Stromal cell of bone marrow (primary cell): ENCODE measurements at regions not wholly inside any gene's neighbourhood (a gene's known extent, or its start where the extent isn't known, plus 50 kb on each side); places are given as distances from the start of the nearest gene placed in this dataset.
"Not testable (repeated sequence)": the region's sequence is repeated elsewhere in the genome, so short reads cannot be mapped to it uniquely, and the experiment has no call there.

Source experiments
- DNase-seq: peaks from one replicate; pipeline ENCODE4 v3.0.0-alpha.2; 2012; ENCODE audit warnings: low read depth

DNA sequence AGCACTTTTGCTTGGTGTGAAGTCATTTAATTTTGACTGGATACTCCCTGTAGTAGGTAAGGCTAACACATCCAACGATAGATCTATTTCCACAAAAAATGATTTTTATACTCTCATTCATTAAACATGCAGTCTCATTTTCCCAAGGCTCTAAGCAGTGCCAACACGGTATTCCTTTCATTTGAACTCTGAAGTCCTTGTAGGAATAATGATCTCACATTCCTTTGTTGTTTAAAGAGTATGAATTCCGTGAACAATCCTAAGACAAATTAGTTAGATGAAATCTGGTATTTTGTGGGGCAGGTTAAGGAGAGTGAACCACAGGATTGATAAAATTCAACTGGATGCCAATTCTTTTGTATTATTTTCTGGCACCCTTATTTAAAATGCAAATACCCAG, 66.6 kb downstream of the LACC1 start:
- DNase-seq, result no peak

DNA sequence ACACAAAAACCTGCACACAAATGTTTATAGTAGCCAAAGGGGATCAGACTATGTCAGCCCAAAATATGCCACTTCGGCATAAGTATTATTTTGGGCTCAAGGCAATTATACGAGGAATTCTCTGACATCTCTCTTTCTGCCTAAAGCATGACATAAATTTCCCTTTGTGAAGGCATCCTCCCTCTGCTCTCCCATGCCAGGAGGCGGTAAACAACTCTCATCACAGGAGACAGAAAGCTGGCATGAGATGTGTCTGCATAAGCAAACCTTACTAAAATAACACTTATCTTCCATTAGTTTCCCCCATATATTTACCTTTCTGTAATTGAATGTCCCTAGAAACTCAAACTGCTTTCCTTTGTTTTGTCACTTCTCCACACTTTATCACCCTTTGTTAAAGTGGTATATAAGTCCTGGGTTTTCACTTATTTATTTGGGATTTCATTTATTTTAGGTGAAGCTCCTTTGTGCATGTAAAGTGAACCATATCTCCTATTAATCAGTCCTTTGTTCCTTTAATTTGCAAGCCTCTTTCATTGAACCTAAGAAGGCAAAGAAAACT, 68.3 kb downstream of the LACC1 start:
- DNase-seq, result no peak

DNA sequence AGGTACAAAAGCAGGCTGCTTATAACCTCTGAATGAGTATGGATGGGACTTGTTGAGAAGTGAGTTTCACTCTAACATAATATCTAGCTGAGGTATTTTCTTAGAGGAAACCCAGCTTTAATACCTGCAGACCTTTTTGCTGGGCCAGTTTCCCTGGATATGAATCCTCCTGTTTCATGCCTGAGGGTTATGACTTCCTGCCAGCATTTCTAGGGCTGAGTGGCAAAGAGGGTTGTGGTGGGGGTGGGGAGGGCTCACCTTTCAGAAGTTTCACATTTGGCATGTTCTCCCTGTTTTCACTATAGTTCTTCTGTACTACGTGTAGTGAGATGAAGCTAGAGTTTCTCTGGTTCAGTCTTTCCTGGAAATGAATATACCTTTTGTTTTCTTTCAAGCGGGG, 73.7 kb downstream of the LACC1 start:
- no peak for DNase-seq

DNA sequence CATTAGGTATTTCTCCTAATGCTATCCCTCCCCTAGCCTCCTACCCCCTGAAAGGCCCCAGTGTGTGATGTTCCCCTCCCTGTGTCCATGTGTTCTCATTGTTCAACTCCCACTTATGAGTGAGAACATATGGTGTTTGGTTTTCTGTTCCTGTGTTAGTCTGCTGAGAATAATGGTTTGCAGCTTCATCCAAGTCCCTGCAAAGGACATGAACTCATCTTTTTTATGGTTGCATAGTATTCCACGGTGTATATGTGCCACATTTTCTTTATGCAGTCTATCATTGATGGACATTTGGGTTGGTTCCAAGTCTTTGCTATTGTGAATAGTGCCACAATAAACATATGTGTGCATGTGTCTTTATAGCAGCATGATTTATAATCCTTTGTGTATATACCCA, 77.3 kb downstream of the LACC1 start:
- DNase-seq, result not testable (repeated sequence)

DNA sequence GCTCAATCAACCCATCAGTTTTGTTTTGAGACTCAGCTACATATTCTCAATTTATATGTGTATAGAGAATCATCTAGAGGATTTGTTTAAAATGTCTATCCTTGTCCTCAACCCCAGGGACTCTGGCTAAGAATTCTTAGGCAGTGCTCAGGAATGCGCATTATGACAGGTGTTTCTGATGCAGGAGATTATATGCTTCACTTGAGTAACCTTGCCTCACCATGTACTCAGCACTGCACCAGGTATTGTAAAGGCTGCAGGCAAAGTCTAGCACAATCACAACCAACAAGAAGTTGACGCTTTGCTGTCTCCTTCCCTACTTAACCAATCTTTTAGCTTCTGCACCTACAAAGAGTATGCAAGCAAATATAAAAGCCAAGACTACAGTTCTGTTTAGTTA, 79.6 kb downstream of the LACC1 start:
- no peak for DNase-seq

DNA sequence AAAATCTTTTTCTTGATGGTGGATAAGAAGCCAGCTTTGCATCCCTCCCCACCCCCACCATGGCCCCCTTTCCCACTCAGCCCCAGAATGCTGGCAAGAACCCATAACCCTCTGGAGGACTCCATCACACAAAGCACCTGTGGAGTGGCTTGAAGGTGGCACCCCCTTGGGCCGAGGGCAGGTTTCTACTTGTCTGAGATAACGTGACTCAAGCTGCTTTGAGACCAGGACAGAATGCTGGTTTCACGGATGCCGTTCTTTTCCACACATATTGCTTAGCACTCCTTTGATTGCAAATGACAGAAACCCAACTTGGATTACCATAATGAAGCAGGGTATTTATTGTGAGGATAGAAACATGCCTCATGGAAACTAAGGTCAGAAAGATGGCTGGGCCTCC, 82.2 kb downstream of the LACC1 start:
- DNase-seq, result no peak

DNA sequence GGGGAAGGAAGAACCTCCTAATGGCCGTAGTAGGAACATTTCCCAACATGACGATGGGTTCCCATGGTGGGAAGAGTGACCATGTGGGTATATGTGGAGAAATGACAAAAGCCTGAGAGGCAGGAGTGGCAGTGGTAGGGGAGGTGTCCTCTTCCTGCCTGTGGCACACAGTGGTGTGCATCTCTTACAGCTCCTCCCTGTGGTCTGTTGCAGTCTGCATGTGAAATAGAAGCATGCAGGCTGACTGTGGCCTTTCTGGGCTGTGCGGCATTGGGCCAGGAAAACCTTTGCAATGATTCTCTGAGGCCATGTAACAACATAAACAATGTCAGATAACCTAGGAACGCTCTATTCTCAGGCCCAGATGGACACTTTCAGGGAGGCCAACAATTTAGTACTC, 84.0 kb downstream of the LACC1 start:
- DNase-seq, result no peak

DNA sequence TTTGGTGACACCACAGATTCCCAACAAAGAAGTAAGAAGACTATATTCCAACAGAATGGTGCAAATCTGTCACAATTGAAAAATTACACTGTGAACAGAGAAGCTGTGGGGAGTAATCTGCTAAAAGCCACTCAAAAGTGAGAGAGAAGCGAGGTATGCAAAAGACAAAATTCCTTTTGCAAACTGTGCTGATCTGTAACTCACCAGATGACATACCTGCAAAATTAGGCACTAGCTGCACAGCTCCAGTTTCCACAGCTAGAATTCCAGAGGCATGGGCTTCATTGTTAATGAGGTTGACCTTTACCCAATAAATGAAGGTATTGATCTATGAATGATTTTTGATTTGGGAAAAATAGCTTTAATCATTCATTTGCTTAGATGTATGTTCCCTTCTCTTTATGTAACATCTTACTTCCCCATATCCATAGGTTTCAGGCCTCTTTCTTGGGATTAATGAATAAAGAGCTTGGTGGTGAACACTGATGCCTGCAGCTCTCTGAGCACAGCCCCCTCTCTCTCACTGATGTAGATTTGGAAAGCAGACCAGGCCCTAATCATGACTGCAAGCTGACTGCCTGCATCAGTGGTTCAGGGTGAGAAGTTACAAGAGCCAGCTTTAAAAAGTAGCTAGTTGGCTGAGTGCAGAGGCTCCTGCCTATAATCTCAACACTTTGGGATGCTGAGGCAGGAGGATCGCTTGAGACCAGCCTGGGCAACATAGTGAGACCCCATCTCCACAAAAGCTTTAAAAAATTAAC, 85.2 kb downstream of the LACC1 start:
- no peak for DNase-seq

DNA sequence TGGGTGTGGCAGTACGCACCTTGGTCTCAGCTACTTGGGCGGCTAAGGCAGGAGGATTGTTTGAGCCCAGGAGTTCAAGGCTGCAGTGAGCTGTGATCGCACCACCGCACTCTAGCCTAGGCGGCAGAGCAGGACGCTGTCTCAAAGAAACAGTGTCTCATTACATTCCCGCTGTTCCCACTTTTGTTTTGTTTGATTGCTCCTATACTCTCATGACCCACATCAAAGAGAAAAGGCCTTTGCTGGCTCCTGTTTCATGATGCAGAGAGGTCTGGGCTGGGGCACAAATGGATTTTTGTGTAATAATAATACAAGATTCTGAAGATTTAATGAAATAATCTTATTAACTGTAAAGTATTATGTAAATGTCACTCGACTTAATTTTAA, 85.7 kb downstream of the LACC1 start:
- DNase-seq, result no peak

DNA sequence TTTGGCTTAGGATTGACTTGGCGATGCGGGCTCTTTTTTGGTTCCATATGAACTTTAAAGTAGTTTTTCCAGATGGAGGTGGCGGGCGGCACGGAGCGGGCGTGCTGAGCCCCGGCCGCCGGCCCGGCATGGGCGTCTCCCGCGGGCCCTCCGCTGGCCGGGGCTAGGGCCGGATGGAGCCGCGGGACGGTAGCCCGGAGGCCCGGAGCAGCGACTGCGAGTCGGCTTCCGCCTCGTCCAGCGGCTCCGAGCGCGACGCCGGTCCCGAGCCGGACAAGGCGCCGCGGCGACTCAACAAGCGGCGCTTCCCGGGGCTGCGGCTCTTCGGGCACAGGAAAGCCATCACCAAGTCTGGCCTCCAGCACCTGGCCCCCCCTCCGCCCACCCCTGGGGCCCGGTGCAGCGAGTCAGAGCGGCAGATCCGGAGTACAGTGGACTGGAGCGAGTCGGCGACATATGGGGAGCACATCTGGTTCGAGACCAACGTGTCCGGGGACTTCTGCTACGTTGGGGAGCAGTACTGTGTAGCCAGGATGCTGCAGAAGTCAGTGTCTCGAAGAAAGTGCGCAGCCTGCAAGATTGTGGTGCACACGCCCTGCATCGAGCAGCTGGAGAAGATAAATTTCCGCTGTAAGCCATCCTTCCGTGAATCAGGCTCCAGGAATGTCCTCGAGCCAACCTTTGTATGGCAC, 88.7 kb downstream of the LACC1 start:
- DNase-seq, result not testable (repeated sequence)

DNA sequence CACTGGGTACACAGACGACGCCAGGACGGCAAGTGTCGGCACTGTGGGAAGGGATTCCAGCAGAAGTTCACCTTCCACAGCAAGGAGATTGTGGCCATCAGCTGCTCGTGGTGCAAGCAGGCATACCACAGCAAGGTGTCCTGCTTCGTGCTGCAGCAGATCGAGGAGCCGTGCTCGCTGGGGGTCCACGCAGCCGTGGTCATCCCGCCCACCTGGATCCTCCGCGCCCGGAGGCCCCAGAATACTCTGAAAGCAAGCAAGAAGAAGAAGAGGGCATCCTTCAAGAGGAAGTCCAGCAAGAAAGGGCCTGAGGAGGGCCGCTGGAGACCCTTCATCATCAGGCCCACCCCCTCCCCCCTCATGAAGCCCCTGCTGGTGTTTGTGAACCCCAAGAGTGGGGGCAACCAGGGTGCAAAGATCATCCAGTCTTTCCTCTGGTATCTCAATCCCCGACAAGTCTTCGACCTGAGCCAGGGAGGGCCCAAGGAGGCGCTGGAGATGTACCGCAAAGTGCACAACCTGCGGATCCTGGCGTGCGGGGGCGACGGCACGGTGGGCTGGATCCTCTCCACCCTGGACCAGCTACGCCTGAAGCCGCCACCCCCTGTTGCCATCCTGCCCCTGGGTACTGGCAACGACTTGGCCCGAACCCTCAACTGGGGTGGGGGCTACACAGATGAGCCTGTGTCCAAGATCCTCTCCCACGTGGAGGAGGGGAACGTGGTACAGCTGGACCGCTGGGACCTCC, 89.4 kb downstream of the LACC1 start:
- DNase-seq, result not testable (repeated sequence)

DNA sequence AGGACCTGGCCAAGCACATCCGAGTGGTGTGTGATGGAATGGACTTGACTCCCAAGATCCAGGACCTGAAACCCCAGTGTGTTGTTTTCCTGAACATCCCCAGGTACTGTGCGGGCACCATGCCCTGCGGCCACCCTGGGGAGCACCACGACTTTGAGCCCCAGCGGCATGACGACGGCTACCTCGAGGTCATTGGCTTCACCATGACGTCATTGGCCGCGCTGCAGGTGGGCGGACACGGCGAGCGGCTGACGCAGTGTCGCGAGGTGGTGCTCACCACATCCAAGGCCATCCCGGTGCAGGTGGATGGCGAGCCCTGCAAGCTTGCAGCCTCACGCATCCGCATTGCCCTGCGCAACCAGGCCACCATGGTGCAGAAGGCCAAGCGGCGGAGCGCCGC, 90.2 kb downstream of the LACC1 start:
- DNase-seq, result not testable (repeated sequence)

DNA sequence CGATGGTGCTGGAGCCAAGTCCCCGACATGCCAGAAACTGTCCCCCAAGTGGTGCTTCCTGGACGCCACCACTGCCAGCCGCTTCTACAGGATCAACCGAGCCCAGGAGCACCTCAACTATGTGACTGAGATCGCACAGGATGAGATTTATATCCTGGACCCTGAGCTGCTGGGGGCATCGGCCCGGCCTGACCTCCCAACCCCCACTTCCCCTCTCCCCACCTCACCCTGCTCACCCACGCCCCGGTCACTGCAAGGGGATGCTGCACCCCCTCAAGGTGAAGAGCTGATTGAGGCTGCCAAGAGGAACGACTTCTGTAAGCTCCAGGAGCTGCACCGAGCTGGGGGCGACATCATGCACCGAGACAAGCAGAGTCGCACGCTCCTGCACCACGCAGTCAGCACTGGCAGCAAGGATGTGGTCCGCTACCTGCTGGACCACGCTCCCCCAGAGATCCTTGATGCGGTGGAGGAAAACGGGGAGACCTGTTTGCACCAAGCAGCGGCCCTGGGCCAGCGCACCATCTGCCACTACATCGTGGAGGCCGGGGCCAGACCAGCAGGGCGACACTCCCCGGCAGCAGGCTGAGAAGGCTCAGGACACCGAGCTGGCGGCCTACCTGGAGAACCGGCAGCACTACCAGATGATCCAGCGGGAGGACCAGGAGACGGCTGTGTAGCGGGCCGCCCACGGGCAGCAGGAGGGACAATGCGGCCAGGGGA, 91.0 kb downstream of the LACC1 start:
- not testable (repeated sequence) for DNase-seq

DNA sequence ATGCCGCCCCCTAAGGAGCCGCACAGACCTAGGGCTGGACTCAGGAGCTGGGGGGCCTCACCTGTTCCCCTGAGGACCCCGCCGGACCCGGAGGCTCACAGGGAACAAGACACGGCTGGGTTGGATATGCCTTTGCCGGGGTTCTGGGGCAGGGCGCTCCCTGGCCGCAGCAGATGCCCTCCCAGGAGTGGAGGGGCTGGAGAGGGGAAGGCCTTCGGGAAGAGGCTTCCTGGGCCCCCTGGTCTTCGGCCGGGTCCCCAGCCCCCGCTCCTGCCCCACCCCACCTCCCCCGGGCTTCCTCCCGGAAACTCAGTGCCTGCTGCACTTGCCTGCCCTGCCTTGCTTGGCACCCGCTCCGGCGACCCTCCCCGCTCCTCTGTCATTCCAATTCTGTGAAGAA, 91.6 kb downstream of the LACC1 start:
- not testable (repeated sequence) for DNase-seq

DNA sequence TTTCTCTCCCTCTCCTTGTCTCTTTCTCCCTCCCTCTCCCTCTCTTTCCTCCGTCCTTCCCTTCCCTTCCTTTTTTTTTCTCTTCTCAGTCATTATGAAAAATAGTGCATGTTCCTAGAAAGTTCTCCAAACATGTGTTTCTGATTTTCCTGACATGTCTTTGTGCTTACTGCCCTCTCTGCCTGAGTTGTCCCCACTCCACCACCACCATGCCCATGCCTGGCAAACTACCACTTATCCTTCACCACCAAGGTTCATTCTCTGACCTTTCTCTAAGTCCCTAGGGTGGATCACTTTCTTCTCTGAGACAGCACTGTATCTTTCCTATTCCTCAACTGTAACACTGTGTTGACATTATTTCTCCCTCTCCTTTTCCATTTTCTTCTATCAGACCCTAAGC, 98.2 kb downstream of the LACC1 start:
- DNase-seq, result peak; percentile 9

DNA sequence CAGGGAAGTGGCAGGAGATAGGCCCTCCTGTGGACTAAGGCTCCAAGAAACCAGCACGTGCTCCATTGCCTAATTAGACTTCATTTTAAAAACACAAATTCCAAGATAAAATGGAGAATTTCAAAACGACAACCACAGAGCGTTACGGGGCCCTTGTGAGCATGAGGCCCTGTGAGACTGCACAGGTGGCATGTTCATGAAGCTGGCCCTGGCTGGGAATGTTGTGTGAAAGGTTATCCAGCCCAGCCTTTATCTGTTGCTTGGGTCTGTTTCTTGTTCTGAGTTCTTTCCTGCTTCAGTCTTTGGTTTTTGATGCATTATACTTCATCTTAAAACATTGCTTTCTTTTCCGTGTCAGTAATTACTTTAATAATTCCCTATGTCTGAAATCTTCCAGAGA, 99.0 kb downstream of the LACC1 start:
- no peak for DNase-seq

DNA sequence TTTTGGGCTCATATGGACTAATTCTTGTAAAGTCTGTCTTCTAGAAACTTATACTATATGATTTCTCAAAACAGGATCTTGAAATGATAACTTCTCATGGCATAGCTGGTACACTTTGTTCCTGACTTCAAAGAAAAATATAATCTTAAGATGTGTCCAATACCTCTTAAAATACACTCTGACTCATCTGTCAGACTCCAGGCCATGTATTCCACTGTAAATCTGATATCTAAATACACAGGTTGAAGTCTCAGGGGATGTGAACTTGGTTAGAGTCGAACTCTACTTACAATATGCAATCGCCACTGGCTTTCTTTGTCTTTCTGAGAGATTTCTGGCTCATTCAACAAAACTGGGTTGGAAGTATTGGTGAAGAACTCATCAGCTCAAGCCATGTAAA, 99.8 kb downstream of the LACC1 start:
- no peak for DNase-seq

DNA sequence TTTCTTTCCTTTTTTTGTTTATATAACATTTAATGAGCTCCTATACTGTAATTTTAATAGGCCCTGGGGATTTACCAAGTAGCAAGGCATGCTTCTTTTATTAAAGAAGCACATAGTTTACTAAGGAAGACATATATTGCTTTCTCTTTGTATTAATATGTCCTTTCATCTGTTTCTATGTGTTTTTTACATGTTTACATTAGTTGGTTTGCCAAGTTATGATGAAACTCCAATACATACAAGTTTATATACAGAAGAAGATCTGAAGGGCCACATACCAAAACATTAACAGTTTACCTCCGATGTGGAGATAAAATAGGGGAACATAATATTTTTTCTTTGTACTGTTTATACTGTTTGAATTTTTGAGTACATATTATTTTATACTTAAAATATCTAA, 100.9 kb downstream of the LACC1 start:
- no peak for DNase-seq

DNA sequence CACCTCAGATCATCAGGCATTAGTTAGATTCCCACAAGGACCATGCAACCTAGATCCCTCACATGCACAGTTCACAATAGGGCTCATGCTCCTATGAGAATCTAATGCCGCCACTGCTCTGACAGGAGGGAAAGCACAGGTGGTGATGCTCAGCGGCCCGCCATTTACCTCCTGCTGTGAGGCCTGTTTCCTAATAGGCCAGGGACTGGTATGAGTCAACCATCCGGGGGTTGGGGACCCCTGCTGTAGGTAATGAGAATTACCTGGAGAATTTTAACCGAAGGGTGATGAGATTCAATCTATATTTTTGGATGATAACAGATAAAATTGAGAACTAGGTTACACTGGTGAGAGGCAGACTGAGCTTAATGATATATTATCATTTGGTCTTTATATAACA, 101.4 kb downstream of the LACC1 start:
- no peak for DNase-seq

DNA sequence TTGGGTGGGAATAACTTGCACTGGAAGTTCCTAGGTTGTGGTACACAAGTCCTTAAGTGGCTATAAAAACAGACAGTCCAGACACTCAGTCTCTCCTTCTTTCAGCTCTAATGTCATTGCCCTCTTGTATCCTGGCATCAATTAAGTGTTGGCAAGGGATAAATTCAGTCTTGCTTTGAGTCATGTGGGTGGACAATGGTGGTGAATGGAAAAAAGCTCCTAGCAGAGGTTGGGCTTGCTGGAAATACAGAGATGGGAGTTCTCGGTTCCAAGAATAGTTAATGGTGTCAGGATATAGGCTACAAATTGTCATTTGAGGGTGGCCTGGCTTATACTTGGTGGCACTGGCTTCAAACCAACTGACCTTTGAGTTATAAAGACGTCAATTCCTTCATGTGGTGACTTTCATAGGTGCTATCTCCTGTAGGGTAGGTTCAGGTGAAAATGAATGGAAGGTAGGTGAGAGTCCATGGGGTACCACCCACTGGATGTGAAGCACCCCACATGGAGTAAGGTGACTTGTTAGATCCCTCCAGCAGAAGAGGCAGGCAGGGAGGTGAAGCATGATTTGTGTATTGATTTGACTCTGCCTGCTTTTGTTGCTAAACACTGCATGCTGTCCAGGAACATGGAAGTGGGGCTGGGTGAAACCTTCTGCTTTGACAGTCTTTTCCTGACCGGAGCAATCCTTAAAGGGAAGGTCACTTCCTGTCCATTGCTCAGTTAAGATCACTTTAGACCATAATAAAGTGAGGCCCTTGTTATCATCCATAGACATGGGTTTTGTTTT, 102.0 kb downstream of the LACC1 start:
- DNase-seq, result no peak

DNA sequence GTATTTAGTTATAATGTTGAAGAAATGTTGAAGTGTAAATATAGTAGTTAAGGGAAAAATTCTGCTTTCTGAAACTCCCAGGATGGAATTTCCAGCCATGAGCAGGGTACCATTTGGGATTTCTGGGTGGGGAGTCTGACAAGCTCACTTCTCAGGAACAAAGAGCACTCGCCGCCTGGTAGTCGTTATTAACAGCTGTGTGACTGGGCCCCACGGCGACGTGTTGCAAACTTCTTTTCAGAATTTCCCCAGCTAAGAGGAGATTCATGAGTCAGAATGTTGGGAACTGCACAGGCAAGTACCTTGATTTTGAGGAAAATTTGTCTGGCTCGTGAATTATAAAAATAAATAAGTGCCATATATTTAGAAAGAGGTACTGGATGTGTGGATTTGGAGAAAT, 103.7 kb downstream of the LACC1 start:
- DNase-seq, result no peak
